Adrenal gland (tissue), 5 donors: ENCODE measurements at regions not wholly inside any gene's neighbourhood (a gene's known extent, or its start where the extent isn't known, plus 50 kb on each side); places are given as distances from the start of the nearest gene placed in this dataset.

Source experiments
- POLR2A ChIP-seq, 2 donors: fragments of 450-650 bp; IDR thresholded peaks; one replicate each; pipeline ENCODE4 v1.6.1; 2017; ENCODE audit warnings: antibody characterized with exemption in 2 of 2, mild to moderate bottlenecking in 2 of 2, moderate library complexity in 1 of 2
- TF ChIP-seq, protein P1 (sequence below), 6 experiments: fragments of 450-650 bp in 4 of 6; fragments of 200-600 bp in 2 of 6; sonication (generic) in 1 of 6; IDR thresholded peaks; 1 replicate in 5 of 6; 2 replicates in 1 of 6; pipeline versions ENCODE4 v1.5.1 to v1.8.0; 2016 to 2021; ENCODE audit warnings: antibody characterized with exemption in 6 of 6, mild to moderate bottlenecking in 2 of 6, moderate library complexity in 1 of 6
- donor health status: DM: no; HTN: no; CAD: no.

DNA sequence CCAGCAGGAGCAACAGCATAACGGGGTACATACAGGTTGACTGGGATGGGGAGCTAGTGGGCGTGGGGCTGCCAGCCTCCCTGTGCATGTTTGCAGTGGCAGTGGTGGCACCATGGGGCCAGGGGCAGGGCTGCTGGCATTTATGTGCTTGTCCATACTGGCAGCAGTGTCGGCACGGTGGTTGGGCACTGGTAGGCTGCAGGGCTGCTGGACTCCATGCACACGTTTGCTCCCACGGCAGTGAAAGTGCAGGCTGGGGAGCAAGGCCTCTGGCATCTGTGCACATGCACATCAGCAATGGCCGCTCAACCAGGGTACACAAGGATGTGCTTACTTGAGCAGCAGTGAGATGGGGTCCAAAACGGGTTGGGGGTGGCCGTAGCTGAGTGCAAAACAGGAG, 159.5 kb upstream of the KHDRBS2 start:
- TF ChIP-seq, protein P1, sequence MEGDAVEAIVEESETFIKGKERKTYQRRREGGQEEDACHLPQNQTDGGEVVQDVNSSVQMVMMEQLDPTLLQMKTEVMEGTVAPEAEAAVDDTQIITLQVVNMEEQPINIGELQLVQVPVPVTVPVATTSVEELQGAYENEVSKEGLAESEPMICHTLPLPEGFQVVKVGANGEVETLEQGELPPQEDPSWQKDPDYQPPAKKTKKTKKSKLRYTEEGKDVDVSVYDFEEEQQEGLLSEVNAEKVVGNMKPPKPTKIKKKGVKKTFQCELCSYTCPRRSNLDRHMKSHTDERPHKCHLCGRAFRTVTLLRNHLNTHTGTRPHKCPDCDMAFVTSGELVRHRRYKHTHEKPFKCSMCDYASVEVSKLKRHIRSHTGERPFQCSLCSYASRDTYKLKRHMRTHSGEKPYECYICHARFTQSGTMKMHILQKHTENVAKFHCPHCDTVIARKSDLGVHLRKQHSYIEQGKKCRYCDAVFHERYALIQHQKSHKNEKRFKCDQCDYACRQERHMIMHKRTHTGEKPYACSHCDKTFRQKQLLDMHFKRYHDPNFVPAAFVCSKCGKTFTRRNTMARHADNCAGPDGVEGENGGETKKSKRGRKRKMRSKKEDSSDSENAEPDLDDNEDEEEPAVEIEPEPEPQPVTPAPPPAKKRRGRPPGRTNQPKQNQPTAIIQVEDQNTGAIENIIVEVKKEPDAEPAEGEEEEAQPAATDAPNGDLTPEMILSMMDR (IDR thresholded peaks at IDR 0.05), result no peak
- TF ChIP-seq POLR2A (IDR thresholded peaks at IDR 0.05), result no peak
